GM12874 (cell line): ENCODE measurements at regions not wholly inside any gene's neighbourhood (a gene's known extent, or its start where the extent isn't known, plus 50 kb on each side); places are given as distances from the start of the nearest gene placed in this dataset.

Experiments used
- TF ChIP-seq, protein P1 (sequence below): IDR thresholded peaks from 2 replicates; pipeline ENCODE4 v1.5.1; 2011; ENCODE audit warnings: low read depth, mild to moderate bottlenecking, control low read depth, low read length, moderate library complexity; ENCODE audit not compliant: insufficient read depth

DNA sequence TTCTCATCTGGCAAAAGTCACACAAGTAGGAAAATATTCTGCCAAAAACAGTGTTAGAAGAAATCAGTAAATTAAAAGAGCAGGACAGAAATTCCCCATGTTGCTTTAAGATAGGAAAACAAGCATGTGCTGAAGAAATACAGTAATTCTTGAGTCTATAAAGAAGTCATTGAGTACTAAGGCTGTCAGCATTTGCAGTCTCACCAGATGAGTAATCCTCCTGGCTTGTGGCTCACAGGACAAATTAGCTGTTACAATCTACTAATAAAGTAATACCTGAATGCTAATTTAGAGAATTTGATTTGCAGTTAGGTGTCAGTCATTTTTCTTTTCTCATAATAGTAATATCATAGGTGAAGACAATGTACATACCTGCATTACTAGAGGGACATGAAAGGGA, 1158.9 kb upstream of the CELF2 start:
- TF ChIP-seq, protein P1, sequence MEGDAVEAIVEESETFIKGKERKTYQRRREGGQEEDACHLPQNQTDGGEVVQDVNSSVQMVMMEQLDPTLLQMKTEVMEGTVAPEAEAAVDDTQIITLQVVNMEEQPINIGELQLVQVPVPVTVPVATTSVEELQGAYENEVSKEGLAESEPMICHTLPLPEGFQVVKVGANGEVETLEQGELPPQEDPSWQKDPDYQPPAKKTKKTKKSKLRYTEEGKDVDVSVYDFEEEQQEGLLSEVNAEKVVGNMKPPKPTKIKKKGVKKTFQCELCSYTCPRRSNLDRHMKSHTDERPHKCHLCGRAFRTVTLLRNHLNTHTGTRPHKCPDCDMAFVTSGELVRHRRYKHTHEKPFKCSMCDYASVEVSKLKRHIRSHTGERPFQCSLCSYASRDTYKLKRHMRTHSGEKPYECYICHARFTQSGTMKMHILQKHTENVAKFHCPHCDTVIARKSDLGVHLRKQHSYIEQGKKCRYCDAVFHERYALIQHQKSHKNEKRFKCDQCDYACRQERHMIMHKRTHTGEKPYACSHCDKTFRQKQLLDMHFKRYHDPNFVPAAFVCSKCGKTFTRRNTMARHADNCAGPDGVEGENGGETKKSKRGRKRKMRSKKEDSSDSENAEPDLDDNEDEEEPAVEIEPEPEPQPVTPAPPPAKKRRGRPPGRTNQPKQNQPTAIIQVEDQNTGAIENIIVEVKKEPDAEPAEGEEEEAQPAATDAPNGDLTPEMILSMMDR, result no peak

DNA sequence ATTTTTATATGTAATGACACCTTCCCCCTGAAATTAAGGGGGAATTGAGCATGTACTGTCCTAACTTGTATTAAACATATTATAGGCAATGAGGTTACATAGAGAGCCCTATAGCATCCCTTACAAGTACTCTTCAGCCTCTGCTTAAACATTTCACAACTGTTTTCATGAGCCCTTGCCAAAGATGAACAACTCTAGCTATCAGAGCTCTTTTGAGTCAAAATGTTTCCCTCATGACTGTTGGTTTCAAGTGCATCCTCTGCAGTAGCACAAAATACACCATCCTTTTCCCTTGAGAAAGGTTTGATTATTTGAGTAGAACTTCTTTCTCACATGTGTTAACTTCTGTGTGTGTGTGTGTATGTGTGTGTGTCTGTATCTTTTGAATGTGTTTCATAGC, 1157.6 kb upstream of the CELF2 start:
- TF ChIP-seq, protein P1, result no peak

DNA sequence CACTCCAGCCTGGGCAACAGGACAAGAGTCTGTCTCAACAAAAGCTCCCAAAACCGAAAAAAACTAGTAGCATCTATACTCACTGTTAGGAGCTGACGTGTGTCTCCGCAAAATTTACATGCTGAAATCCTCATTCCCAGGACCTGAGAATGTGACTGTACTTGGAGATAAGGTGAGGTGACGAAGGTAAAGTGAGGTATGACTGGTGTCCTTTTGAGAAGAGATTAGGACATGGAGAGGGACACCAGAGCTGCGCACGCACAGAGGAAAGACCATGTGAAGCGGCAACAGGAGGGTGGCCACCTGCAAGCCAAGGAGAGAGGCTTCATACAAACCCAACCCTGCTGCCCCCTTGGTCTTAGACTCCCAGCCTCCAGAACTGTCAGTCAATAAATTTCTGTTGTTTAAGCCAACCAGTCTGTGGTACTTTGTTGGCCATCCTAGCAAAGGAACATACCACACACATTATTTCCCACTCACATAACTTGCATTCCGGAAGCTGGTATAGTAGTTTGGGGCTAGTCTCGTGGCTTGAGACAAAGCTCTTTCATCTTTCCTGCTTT, 1154.0 kb upstream of the CELF2 start:
- TF ChIP-seq, protein P1, result no peak

DNA sequence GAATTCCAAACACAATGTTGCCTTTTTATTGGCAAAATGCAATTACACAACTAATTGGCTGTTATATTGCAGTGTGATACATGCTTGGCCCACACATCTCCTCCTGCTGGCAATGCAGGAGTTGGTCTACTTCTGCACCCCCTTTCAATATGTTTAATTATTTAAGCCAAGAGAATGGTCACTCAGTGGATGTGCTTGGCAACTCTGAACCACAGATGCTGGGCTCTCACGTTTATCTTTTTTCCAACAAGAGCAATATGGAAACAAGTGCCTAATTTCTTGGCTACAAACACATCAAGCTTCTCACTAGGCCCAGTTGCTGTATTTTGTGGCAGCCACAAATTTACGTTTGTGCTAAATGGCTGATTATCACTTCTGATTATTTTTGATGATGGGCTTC, 1149.2 kb upstream of the CELF2 start:
- TF ChIP-seq, protein P1, result no peak

DNA sequence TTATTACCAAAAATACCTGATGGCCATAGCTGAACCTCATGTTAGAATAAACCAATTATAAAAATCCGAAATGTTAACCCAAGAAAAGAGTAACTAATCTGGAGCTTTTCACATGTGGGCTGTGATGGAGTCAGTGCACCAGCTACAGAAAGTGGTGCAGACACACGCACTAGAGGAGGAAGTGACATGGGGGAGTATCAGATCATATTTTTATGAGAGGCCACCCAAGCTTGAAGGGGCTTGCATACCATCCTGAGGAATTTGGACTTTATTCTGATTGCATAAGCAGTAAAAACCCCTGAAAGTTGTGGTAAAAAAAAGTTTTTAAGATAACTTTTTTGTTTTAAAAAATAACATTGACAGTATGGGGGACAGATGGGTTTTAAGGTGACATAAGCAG, 1148.5 kb upstream of the CELF2 start:
- TF ChIP-seq, protein P1, result no peak

DNA sequence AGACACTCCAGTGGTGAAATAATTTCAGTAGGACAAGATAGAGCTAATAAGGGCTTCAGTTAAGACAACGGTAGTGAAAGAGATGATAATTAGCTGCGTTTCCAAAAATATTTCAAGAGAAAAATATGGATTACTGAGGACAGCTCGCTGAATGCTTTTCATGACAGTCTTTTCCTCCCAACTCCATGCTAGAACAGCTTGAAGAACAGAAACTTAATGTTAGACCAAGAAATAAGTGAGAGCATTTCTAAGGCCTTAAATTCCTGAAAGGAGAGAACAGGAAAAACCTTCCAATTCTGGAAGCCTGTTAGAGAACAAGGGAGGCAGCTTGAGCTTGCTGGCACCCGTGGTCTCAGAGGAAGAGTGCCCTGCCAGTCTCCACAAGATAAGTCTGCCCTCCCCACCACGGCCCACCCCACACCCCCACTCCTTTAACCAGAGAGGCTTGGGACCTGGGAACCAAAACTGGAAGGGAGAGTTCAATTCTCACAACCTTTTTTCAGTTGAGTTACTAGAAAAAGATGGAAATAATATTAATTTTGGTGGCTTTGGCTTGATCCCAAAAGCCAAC, 1148.0 kb upstream of the CELF2 start:
- TF ChIP-seq, protein P1, result no peak

DNA sequence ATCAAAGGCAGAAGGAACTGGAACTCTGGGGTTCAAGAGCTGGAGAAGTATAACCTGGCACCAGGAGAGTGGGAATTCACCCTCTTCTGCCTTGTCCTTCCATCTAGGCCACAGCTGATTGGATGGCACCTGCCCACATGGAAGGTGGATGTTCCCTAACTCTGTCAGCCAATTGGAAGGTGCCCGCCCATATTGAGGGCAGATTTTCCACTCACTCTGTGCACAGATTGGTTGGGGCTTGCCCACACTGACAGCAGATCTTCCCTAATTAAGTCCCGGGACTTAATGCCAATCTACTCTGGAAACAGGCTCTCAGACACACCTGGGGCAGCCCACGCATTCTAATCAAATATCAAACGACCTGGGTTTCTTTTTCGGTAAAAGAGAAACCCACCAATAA, 1142.3 kb upstream of the CELF2 start:
- TF ChIP-seq, protein P1, result no peak
